MV-4-11 (cell line): ENCODE measurements at regions not wholly inside any gene's neighbourhood (a gene's known extent, or its start where the extent isn't known, plus 50 kb on each side); places are given as distances from the start of the nearest gene placed in this dataset.
"Not testable (repeated sequence)": the region's sequence is repeated elsewhere in the genome, so short reads cannot be mapped to it uniquely, and the experiment has no call there.

Source experiments
- DNase-seq: peaks from one replicate; lab custom pipeline; 2025; lab: John Stamatoyannopoulos, UW

- DNase-seq, result peak; percentile 95
Measured at GRCh38 chr15:100721758-100722550, 119.6 kb downstream of the ASB7 start.

- DNase-seq, result no peak
Measured at GRCh38 chr15:100722551-100723314, 120.3 kb downstream of the ASB7 start.

DNA sequence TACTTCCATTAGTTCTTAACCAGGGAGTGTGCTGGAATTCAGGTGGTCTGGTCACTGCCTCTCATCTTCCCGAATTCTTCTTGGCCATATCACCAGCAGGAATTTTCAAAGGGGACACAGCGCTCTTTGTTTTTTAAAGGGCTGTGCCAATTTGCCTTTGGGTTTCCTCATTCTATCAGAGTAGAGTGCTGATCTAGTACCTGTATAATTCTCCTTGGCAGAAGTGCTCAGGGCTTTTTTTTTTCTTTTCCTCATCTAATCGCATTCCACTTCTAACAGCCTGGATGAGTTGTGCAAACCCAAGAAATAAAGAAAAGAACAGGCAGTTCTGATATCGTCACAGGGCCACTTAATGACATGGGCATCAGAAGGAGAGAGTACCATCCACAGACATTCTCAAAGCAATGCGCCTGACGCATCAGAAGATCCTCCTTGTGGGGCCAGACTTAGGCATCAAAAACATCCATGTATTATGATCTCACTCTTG, 121.0 kb downstream of the ASB7 start:
- DNase-seq, result no peak

- peak; percentile 21 for DNase-seq
Measured at GRCh38 chr15:100725121-100726069, 123.0 kb downstream of the ASB7 start.

DNA sequence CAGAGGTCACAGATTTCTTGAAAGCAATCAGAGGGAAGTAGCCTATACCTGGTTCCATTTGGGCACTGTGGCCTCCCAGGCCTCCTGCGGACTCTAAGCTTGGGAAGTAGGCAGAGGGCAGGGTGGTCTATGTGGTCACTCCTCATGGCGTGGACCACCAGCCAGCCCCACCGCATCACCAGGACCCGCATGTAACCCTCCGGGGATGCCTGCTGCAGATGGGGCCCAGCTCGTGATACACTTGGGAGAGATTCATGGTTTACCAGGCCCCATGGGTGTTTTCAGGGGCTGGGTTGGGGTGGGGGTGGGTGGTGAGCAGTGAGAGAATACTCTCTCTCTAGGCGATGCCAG, 123.7 kb downstream of the ASB7 start:
- no peak for DNase-seq

DNA sequence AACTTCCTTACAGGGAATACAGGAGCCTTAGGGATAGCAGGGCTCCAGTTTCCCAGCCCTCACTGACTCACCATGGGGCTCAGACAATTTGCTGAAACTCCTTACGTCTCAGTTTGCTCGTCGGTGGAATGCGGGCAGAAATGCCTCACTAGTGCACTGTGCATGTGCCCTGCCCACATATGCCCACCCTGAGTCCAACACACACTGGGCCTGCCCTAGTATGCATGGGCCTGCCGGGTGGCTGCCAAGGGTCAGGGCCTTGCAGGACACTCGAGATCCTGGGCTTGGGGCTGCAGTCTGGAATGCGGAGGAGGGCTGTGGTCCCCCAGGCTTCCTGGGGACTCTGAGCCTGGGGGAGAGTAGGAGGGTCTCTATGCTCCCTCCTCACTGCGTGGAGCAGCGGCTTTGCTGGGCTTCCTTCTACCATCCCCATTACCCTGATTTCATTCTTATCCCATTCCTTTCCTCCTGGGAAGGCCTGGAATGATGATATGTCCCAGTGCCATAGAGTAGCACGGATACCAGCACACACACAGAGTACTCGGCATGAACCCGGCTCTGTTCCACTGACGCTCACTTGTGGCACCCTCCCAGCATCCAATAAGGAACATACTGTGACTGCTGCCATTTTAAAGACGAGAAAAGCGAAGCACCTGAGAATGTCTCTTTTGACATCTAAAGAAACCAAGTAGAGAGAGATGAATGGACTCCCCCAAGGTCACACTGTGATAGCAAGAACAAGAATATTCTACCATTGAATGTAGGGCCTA, 124.2 kb downstream of the ASB7 start:
- DNase-seq, result no peak

DNA sequence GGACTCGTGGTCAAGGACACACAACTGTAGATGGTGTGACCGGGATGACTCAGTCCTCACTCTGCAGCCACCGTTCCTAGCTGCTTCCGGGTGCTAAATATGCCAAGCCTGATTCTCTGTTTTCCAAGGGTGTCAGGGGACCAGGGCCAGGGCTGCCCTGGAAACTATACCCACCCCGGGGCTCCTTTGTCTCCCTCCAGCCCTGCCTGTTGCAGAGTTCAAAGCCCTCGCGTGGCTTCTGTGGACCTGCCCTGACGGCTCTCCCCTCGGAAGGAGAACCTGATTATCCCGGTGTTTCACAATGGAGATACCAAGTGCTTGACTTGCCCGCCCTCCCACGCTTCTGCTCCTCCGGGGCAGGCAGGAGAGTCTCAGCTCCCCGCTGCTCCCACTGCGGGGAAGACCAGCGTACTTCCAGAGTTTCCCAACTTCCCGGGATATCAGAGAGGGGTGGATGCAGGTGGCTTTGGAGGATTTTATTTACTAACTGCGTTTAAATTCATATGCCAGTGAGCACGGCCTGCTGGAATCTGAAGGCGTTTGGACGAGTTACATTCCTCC, 125.0 kb downstream of the ASB7 start:
- DNase-seq, result no peak

DNA sequence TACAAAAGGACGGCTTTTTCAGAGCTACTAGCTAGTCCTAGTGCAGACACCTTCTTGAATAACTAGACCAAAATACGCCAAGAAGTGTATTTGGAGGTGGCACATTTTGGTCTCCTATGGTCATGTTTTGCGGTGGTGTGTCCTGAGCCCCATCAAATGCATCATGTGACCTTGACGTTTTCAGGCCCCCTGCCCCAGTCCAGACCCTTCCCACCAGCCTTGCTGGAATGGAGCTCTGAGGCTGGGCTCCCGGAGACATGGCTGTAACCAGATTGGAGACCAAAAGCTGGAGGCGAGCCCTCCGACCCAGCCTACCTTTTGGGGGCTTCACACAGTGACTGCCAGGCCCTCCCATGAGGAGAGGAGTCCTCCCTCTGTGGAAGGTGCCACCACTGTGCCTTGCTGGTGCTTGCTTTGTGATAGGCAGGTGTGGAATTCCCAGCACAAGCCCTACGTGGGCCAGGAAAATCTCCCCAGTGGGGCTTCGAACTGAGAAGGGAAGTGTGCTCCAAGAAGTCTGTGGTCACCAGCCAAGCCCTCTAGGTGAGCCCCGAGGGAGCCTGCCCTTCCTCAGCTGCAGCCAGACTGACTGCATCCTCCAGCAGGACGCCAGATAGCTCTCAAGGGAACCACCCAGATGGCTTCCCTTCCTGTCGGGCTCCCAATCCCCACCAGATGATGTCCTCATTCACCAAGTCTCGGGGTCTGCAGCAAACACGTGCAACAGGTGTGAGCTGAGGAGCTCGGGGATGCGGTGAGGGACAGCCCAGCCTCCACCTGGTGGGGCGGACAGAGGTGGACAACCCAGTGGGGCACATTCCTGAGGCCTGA, 126.2 kb downstream of the ASB7 start:
- DNase-seq, result no peak

- no peak for DNase-seq
Measured at GRCh38 chr15:100729461-100729860, 127.1 kb downstream of the ASB7 start.

GRCh38 chr15:100730129-100730528, 127.7 kb downstream of the ASB7 start:
- DNase-seq, result no peak

GRCh38 chr15:100730655-100731266, 128.4 kb downstream of the ASB7 start:
- no peak for DNase-seq

DNA sequence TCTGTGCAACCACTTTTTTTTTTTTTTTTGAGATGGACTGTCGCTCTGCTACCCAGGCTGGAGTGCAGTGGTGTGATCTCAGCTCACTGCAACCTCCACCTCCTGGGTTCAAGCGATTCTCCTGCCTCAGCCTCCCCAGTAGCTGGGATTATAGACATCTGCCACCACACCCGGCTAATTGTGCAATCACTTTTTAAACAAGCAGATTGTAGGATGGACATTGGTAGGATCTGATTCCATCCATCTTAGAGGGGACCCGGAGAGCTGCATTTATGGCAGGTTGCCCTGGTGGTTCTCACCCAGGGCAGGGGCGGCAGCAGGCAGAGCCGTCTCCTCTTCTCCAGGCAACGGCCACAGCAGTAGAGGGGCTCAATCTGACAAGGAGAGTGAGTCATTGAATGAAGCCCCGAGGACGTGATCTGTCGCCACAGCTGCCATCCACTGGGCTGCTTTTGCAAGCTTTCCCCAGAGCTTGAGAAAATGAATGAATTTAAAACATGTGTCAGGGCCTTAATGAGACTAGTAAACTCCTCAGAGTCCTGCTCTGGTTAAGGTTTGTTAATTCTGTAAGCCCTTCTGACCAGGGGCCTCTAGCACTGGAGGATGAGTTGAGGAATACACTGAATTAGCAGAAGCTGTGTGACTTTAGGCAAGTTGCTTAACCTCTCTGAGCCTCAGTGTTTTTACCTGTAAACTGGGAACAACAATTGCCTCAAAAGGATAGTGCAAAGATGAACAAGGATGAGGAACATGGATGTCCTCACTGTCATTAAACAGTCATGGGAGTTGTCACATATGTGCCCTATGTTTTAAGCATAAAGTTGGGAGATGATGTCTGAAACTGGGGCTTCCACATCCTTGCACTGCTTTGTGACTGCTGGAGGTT, 129.1 kb downstream of the ASB7 start:
- peak; percentile 38 for DNase-seq

DNA sequence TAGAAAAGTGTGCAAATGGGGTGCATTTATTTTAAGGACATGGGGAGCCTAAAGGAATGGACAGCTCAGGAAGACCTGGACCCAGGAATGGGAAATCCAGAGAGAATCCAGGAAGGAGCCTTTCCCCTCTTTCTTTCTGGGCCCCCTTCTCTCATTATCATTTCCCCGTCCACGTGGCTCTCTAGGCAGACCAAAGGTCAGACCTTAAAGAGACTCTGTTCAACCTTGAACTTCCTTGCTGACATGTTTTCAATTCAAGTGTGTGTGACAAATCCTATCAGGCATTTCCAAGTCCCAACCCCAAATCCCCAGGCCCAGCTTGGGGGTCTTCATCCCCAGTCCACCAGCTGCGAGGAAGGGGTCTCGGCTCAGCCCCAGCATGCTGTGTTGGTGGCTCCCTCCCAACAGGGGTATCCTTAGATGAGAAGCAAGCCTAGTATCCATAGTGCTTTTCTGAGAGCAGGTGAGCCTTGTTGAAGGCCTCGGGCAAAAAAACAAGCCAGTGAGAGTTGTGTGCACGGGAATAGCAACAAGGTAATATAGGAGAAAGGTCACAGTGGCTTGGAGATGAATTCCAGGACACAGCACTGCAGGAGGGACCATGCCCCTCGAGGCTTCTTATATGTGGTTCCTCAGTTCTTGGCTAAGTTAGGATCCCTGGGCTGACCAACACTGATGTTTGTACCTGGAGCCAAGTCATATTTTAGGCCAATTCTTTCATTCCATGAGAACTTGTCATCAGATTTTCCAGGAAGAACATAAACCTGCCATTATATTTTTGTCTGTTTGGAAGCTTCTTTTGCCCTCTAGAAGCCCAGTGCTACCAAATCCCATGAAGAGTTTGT, 130.0 kb downstream of the ASB7 start:
- DNase-seq, result no peak

DNA sequence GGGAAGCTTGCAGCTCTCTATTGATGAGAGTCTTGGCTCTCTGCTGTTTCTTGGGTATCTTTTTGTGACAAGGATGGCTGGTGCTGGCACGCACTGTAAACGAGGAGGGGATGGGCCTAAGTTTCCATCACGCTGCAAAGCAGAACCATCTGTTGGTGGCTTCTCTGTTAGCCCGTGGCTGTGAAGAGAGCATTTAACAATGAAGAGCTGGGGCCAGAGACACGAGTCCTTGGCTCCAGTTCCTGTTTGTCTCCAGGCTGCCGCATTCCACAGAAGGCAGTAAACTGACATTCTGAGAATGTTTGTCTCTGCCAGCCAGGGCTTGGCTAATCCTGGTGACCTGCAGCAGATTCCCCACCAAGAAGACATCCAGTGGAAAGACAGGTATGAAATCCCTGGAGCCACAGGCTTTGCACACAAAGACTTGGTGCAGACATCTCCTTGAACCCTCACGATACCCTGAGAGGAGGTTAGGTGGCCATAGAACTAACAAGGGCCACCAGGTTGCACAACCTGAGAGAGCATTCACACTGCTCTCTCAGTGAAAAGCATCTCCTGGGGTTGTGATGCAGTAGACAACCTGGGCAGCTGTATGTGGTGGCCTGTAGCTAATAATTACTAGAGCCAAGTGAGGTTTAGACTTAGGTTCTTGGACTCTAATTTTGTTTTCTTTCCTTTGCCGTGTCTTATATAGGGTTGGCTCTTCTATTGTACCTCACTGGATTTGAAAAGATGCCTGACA, 130.9 kb downstream of the ASB7 start:
- no peak for DNase-seq

GRCh38 chr15:100733843-100734185, 131.4 kb downstream of the ASB7 start:
- DNase-seq, result not testable (repeated sequence)

GRCh38 chr15:100734586-100734985, 132.2 kb downstream of the ASB7 start:
- DNase-seq, result no peak
